NCI-H510A treated with DMSO at 0.1 percent for 48 hours (cell line): ENCODE measurements at regions not wholly inside any gene's neighbourhood (a gene's known extent, or its start where the extent isn't known, plus 50 kb on each side); places are given as distances from the start of the nearest gene placed in this dataset.
"Not testable (repeated sequence)": the region's sequence is repeated elsewhere in the genome, so short reads cannot be mapped to it uniquely, and the experiment has no call there.

ENCODE experiments used
- DNase-seq: peaks from one replicate; lab custom pipeline; 2025; lab: John Stamatoyannopoulos, UW

DNA sequence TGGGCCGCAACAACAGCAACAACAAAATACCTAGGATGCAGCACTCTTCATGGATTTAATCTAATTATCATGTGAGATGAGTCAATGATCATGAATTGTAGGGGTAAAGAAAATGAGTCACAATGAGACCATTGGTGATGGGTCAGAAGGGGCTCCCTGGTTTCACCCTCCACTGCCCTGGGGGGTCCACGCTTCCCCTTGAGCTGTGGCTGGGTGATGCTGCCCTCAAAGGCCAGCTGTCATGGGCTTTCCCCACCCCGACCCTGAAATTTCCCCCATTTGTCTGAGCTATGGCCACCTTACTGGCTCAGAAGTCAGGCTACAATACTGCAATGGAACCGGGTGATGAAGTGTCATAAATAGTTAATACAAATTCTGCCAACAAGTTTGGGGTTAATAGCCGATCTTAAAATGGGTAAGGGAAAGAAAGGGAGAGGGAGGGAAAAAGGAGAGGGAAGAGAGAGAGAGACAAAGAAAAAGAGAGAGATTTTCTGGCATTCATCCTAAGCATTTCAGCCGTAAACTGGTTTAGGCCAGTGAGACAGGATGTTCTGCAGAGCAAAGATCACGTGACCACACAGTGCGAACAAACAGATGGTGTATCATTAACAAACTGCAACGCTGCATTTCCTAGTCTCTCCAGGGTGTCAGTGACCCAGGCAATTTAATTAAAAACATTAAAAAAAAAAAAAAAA lies 143.4 kb upstream of the ERRFI1 start:
- peak; percentile 100 for DNase-seq

DNA sequence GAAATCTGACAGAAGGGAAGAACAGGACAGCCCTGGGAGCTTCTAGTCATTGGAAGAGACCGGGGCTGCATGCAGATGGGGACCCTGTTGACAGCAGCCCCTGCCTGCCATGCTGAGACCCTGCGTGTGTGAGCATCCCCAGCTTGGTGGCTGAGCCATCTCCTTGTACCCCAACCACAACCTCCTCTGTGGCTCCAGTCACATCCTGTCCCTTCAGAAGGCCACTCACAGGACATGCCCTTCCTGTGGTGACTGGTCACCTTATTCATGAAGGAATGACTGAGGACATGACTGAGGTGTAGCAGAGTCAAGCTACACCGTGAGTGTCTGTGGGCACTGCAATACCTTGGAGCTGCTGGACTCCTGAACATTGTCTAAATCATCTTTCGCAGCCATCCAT lies 141.8 kb upstream of the ERRFI1 start:
- no peak for DNase-seq

DNA sequence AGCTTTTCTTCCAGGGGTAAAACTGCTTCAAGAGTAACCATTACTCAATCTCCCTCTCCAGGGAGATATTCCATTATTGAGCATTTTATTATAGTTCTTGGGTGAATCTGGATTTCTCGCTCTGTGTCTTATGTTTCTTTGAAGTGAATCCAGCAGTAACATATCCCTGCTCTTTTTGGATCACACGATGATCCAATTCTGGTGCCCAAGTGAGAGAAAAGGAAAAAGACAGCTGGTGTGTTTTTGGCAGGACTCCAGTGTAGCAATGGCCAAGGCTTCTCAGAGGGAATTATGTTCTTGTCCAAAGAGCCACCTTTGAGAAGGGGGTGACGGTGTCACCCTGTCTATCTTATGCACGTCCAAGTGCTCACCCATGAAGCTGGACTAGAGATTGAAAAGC lies 140.3 kb upstream of the ERRFI1 start:
- peak; percentile 88 for DNase-seq

DNA sequence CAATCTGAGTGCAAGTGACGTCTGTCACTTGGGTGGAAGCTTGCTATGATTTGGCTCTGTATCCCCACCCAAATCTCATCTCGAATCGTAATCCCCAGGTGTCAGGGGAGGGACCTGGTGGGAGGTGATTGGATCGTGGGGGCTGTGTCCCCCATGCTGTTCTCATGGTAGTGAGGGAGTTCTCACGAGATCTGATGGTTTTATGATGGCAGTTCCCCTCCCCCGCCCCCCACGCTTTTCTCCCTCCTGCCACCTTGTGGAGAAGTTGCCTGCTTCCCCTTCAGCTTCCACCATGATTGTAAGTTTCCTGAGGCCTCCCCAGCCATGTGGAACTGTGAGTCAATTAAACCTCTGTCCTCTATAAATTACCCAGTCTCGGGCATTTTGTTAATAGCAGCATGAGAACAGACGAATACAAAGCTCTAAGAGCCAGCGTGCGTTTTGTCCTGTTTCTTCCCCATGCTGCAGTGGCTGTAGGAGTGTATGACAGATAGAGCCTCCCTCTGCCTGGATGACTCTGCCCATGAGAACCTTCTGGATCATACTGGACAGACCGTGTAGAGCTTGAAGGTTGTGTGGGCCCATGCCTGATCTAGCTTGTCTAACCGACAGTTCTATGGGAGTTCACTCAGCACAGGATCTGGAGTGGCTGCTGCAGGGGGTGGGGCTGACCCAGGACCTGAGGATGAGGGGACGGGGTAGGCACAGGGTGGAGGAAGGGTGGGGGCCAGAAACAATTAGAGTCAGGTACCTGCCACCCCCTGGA lies 139.7 kb upstream of the ERRFI1 start:
- DNase-seq: peak; percentile 83

DNA sequence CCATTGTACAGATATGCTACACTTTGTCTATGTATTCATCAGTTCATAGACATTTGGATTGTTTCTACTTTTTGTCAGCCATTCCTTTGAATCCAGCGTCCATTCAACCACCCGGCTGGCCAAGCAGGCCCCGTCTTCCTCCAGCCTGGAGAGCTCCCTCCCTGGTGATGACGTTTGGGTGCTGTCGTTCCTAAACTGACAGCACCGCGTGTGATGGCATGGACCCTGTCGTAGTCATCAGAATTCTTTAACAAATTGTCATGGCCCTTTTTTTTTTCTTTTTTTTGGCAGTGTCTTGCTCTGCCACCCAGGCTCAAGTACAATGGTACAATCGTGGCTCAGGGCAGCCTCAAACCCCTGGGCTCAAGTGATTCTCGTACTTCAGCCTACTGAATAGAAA lies 138.6 kb upstream of the ERRFI1 start:
- DNase-seq: no peak

DNA sequence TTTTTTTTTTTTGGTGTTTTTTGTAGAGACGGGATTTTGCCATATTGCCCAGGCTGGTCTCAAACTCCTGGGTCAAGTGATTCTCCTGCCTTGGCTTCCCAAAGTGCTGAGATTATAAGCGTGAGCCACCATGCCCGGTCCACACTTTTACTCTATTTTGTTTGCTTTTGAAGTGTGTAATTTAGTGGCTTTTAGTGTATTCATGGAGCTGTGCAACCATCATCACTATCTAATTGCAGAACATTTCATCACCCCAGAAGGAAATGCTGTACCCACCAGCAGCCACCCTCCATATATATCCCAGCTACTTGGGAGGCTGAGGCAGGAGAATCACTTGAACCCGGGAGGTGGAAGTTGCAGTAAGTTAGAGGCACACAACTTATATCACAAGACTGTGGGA lies 136.9 kb upstream of the ERRFI1 start:
- no peak for DNase-seq

DNA sequence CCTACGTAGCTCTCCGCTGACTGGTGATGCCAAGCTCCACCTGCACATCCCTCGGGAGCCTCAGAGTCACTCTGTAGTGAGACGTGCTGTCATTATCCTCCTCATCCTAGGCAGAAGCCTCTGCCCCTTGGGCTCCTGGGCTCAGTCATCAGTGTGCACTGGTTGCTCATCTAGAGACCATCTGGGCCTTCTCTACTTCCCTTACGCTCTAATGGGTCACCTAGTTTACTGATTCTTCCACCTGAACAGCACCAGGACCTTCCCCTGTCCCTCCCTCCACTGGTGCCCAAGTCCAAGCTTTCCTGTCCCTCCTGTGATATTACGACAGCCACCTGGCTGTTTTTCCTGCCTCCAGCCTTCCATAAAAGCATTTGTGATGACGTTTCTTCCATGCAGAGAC lies 136.1 kb upstream of the ERRFI1 start:
- DNase-seq: peak; percentile 89

DNA sequence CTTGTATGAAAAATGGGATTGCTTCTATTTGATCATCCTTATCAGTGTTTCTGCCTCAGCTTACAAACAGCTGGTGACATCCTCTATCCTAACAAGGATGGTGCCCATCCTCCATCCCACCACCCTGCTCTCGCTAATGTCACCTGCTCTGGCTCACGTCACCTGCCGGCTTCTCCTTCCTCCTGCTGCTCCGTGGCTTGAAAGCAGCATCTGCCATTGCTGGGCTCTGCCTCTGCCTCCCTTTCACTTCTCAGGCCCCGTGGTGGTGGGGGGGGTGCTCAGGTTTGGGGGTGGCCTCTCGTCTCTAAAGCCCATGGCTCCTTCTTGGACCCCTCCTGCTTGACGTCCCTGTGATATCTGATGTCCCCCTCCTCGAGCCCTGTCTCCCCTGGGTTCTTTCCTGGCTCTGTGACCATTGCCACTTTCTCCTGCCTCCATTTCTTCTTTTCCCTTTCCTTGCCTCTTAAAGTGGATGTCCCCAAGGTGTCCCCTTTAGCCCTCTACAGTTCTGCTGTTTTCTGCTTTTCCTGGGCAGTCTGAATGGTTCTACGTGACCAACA lies 135.5 kb upstream of the ERRFI1 start:
- peak; percentile 92 for DNase-seq

DNA sequence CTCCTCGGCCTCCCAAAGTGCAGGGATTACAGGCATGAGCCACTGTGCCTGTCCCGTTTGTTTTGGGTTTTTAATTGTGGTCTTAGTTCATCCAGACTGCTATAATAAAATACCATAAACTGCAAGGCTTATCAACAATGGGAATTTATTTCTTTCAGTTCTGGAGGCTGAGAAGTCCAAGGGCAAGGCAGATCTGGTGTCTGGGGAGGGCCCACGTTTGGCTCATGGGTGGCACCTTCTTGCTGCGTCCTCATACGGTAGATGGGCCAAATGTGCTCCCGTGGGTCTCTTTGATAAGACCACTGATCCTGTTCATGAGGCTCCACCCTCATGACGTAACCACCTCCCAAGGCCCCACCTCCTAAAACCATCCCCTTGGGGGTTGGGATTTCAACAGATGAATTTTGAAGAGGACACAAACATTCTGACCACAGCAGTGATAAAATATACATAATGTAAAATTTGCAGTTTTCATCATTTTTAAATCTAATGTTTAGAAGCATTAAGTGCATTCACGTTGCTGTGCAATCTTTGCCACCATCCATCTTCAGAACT lies 133.4 kb upstream of the ERRFI1 start:
- no peak for DNase-seq

DNA sequence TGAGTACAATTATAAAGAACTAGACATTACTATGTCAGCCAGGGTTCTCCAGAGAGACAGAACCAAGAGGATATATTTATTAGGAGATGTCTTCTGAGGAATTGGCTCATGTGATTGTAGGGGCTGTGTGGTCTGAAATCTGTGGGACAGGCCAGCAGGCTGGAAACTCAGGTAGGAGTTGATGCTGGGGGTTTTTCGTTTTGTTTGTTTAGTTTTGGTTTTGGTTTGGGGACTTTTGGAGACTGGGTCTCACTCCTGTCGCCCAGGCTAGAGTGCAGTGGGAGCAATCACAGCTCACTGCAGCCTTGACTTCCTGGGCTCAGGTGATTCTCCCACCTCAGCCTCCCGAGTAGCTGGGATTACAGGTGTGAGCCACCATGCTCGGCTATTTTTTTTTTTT lies 132.9 kb upstream of the ERRFI1 start:
- DNase-seq: no peak

DNA sequence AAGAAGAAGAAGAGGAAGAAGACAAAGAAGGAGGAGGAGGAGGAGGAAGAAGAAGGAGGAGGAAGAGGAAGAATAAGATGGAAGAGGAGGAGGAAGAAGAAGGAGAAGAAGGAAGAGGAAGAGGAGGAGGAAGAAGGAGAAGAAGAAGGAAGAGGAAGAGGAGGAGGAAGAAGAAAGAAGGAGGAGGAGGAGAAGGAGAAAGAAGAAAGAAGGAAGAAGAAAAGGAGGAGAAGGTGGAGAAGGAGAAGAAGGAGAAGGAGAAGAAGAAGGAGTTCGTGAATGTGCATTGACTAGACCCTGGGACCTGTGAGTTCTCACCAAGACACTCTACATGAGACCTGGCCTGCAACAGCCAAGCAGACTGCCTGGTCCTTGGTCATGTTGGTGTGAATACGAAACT lies 131.7 kb upstream of the ERRFI1 start:
- no peak for DNase-seq

DNA sequence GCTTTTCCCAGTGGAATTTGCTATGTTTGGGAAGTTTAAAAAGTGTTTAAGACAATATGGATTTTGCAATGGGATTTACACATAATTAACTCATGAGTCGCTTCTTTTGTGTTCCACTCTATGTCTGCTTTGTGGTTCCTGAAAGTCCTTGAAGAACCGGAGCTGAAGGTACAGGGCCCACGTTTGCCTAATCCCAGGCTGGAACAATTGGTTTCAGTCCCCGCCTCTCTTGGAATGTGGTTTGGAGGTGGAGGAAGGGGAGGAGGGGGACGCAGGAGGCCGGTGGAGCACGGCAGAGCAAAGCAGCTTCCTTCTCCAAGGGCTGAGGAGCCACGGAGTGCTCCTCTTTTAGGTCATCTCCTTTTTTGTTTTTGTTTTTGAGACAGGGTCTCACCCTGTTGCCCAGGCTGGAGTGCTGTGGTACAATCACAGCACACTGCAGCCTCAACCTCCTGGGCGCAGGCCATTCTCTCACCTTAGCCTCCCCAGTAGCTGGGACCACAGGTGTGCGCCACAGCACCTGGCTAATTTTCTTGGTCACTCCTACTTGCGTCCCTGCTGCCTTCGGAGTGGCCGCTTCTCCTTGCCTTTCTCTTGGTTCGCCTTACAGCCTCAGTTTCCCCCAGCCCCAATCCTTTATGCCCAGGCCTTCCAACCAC lies 129.5 kb upstream of the ERRFI1 start:
- peak; percentile 85 for DNase-seq

DNA sequence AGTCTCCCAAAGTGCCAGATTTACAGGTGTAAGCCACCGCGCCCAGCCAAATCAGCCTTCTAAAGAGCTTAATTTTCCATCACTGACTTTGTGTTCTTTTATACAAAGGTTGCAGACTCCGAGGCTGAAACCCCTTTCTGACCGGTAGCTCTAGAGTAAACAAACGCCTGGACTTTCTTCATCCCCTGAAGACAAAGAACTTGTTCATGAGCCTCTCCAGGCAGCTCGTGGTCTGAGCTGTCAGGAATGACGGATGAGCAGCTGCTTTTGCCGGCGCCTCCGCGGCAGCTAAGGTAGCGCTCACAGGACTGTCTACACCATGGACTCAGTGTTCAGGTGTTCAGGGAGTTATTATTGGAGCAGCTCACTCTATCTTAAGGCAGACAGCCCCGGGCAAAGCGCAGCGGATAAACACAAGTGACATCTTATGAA lies 128.5 kb upstream of the ERRFI1 start:
- peak; percentile 99 for DNase-seq

DNA sequence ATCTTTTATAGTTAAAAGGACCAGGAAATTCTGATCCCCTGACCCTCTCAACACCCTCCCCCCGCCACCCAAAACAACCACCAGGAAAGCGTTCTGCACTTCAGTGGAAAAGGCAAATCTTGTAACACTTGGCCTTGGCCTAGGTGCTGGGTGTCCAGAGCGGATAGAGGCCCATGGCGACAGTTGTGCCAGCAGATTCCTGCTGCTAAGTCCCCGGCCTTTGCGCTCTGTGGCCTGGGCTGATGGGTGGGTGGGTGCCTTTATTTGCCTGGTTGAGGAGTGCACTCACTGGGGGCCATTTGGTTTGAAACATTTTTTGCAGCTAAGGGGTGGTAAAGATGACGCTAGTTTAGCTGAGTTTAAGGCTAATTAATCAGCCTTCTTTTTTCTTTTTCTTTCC lies 127.9 kb upstream of the ERRFI1 start:
- DNase-seq: no peak

DNA sequence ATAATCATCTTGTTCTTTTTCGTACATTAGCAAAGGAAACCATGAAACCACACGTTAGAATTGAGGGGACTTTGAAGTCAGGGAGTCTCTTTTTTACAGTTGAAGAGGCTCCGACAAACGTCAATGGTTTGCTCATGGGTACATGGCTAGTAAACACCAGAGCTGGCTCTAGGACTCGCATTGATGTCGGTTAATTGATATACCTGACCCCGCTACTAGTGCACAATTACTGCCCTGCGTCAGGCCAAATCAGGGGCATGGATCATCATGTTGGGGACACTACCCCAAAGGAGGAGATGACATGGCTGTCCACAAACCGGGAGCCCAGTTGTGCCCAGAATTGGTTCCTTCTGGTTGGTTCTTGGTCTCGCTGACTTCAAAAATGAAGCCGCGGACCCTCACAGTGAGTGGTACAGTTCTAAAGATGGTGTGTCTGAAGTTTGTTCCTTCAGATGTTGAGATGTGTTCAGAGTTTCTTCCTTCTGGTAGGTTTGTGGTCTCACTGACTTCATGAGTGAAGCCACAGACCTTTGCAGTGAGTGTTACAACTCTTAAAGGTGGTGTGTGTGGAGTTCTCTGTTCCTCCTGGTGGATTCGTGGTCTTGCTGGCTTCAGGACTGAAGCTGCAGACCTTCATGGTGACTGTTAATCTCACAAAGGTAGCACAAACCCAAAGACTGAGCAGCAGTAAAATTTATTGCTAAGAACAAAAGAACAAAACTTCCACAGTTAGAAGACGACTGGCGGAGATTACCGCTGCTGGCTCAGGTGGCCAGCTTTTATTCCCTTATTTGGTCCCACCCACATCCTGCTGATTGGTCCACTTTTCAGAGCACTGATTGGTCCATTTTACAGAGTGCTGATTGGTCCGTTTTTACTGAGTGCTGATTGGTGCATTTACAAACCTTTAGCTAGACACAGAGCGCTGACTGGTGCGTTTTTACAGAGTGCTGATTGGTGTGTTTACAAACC lies 126.9 kb upstream of the ERRFI1 start:
- DNase-seq: no peak

DNA sequence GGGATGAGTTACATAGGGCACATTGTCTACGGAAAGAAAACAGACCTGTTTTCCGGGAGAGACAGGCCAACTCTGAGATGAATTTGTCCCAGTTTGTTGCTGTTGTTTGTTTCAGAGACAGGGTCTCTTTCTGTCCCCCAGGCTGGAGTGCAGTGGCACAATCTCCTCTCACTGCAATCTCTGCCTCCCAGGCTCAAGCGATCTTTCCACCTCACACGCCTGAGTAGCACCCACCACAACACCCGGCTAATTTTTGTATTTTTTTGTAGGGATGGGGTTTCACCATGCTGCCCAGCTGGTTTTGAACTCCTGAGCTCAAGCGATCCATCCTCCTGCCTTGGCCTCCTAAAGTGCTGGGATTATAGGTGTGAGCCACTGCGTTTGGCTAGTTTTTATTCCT lies 125.5 kb upstream of the ERRFI1 start:
- DNase-seq: no peak

DNA sequence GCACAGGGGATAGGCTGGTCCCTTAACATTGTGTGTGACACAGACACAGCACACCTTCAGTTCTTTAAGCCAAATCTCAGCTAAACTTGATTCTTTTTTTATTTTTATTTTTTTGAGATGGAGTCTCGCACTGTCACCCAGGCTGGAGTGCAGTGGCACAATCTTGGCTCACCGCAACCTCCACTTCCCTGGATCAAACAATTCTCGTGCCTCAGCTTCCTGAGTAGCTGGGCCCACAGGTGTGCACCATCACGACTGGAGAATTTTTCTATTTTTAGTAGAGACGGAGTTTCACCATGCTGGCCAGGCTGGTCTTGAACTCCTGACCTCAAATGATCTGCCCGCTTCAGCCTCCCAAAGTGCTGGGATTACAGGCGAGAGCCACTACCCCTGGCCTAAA lies 123.6 kb upstream of the ERRFI1 start:
- DNase-seq: not testable (repeated sequence)

DNA sequence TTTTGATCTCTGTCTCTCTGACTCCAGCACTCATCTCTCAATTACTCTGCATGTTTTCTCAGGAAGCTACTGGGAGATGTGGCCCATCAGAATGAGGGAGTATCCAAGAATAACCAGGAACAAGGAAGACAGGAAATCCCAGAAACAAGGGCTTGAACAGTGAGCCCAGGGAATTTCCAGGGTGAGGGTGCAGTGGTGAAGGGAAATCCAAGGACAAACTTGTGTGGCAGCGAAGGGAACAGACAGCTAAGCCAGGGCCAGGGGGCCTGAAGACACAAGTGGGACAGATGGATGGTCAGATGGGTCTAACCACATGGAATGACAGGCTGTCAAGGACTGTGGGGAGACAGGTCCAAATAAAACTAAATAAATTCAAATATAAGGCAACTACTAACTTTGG lies 121.8 kb upstream of the ERRFI1 start:
- no peak for DNase-seq

DNA sequence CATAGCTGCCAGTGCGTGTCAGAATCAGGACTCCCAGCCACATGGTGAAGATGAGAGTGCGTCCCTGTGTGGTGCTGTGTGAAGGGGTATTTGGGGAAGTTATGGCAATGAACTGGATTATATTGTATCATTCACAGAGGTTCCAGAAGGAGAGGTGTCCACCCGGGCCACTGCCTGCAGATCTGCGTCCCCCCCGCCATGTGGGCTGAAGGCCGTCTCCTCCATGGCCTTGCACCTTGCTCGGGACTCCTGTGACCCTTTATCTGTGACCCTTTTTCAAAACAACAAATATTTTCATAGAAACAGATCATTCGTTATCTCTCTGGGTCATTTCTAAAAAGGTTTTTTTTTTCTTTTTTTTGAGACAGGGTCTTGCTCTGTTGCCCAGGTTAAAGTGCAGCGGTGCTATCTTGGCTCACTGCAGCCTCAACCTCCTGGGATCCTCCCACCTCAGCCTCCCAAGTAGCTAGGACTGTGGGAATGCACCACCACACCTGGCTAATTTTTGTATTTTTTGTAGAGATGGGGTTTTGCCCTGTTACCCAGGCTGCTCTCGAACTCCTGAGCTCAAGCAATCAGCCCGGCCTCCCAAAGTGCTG lies 120.2 kb upstream of the ERRFI1 start:
- no peak for DNase-seq

DNA sequence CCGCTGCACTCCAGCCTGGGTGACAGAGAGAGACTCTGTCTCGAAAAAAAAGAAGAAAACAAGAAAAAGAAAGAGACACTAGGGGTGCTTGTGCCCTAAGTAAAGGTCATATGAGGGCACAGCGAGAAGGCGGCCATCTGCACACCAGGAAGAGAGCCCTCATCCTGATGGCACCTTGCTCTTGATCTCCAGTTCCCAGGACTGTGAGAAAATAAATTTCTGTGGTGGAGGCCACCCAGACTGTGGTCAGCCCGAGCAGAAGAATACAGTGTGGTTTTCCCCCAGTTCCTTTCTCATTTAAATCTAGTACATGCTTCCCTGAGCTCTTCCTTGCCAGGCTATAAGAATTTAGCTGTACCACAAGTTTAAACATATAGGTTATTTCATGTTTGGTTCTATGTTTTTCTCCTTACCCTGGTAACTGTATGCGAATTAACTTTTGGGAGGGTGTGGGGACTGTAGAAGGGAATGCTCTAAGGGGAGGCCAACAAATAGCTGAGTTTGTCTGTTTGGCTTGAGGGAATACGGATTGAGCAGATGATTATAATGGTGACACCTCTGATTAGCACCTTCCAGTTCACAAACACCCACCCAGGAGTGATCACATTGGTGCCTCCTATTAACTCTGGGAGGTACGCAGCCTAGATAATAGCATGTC lies 119.6 kb upstream of the ERRFI1 start:
- DNase-seq: no peak
